ENCODE measurements at regions not wholly inside any gene's neighbourhood (a gene's known extent, or its start where the extent isn't known, plus 50 kb on each side); places are given as distances from the start of the nearest gene placed in this dataset.
"Not testable (repeated sequence)": the region's sequence is repeated elsewhere in the genome, so short reads cannot be mapped to it uniquely, and the experiment has no call there.

- Histone ChIP-seq H3K36me3 (ENCODE audit: insufficient read depth, insufficient read length, low read length) (no peaks in the 10 kb centered on the region), H3K9ac (ENCODE audit: insufficient read length, low read depth) (no peak overlapping the region), H3K27me3 (ENCODE audit: insufficient read depth, insufficient read length) (no peaks in the 10 kb centered on the region), H3K4me3 (ENCODE audit: insufficient read length, low read depth) (no peak overlapping the region), H3K9me3 (ENCODE audit: insufficient read depth, low read length) (no peaks in the 10 kb centered on the region), H3K4me1 (ENCODE audit: insufficient read depth, insufficient read length) (no peaks in the 10 kb centered on the region)
- TF ChIP-seq SUZ12 (IDR thresholded peaks at IDR 0.05; ENCODE audit: extremely low read depth, insufficient read depth, insufficient read length) = no peak
- TF ChIP-seq ZNF274 (IDR thresholded peaks at IDR 0.05; ENCODE audit: low read depth, low read length) = no peak
- no peak for TF ChIP-seq YY1 (IDR thresholded peaks at IDR 0.05; ENCODE audit: insufficient read depth, insufficient read length)
- no peak for DNase-seq (ENCODE audit: low read depth, low spot score)
Observed at GRCh38 chr17:54177606-54178308, 355.0 kb downstream of the KIF2B start.

- no peaks in the 10 kb centered on the region for H3K36me3 ChIP-seq (ENCODE audit: insufficient read depth, insufficient read length, low read length)
- no peak for TF ChIP-seq YY1 (IDR thresholded peaks at IDR 0.05; ENCODE audit: insufficient read depth, insufficient read length)
- TF ChIP-seq SUZ12 (IDR thresholded peaks at IDR 0.05; ENCODE audit: extremely low read depth, insufficient read depth, insufficient read length) = no peak
- TF ChIP-seq ZNF274 (IDR thresholded peaks at IDR 0.05; ENCODE audit: low read depth, low read length) = no peak
- H3K9me3 ChIP-seq (ENCODE audit: insufficient read depth, low read length) = no peaks in the 10 kb centered on the region
- H3K4me3 ChIP-seq (ENCODE audit: insufficient read length, low read depth) = no peak overlapping the region
- H3K4me1 ChIP-seq (ENCODE audit: insufficient read depth, insufficient read length) = no peaks in the 10 kb centered on the region
- no peak for DNase-seq (ENCODE audit: low read depth, low spot score)
- no peaks in the 10 kb centered on the region for H3K27me3 ChIP-seq (ENCODE audit: insufficient read depth, insufficient read length)
- no peak overlapping the region for H3K9ac ChIP-seq (ENCODE audit: insufficient read length, low read depth)
Observed at GRCh38 chr17:54180950-54181349, 358.2 kb downstream of the KIF2B start.

- Histone ChIP-seq H3K36me3 (ENCODE audit: insufficient read depth, insufficient read length, low read length) (no peaks in the 10 kb centered on the region), H3K4me3 (ENCODE audit: insufficient read length, low read depth) (no peak overlapping the region), H3K9ac (ENCODE audit: insufficient read length, low read depth) (no peak overlapping the region), H3K9me3 (ENCODE audit: insufficient read depth, low read length) (no peaks in the 10 kb centered on the region), H3K4me1 (ENCODE audit: insufficient read depth, insufficient read length) (no peaks in the 10 kb centered on the region), H3K27me3 (ENCODE audit: insufficient read depth, insufficient read length) (no peaks in the 10 kb centered on the region)
- no peak for TF ChIP-seq SUZ12 (IDR thresholded peaks at IDR 0.05; ENCODE audit: extremely low read depth, insufficient read depth, insufficient read length)
- no peak for TF ChIP-seq YY1 (IDR thresholded peaks at IDR 0.05; ENCODE audit: insufficient read depth, insufficient read length)
- TF ChIP-seq ZNF274 (IDR thresholded peaks at IDR 0.05; ENCODE audit: low read depth, low read length) = no peak
- DNase-seq (ENCODE audit: low read depth, low spot score) = no peak
Observed at GRCh38 chr17:54191261-54191660, 368.5 kb downstream of the KIF2B start.

GRCh38 chr17:54194268-54194667 is 371.5 kb downstream of the KIF2B start:
- TF ChIP-seq ZNF274 (IDR thresholded peaks at IDR 0.05; ENCODE audit: low read depth, low read length) (no peak), SUZ12 (IDR thresholded peaks at IDR 0.05; ENCODE audit: extremely low read depth, insufficient read depth, insufficient read length) (no peak), YY1 (IDR thresholded peaks at IDR 0.05; ENCODE audit: insufficient read depth, insufficient read length) (no peak)
- Histone ChIP-seq H3K9ac (ENCODE audit: insufficient read length, low read depth) (no peak overlapping the region), H3K9me3 (ENCODE audit: insufficient read depth, low read length) (no peaks in the 10 kb centered on the region), H3K27me3 (ENCODE audit: insufficient read depth, insufficient read length) (no peaks in the 10 kb centered on the region), H3K4me3 (ENCODE audit: insufficient read length, low read depth) (no peak overlapping the region), H3K36me3 (ENCODE audit: insufficient read depth, insufficient read length, low read length) (no peaks in the 10 kb centered on the region), H3K4me1 (ENCODE audit: insufficient read depth, insufficient read length) (no peaks in the 10 kb centered on the region)
- DNase-seq (ENCODE audit: low read depth, low spot score) = no peak

- H3K4me3 ChIP-seq (ENCODE audit: insufficient read length, low read depth) = no peak overlapping the region
- no peaks in the 10 kb centered on the region for H3K4me1 ChIP-seq (ENCODE audit: insufficient read depth, insufficient read length)
- no peaks in the 10 kb centered on the region for H3K27me3 ChIP-seq (ENCODE audit: insufficient read depth, insufficient read length)
- DNase-seq (ENCODE audit: low read depth, low spot score) = no peak
- TF ChIP-seq SUZ12 (IDR thresholded peaks at IDR 0.05; ENCODE audit: extremely low read depth, insufficient read depth, insufficient read length) = no peak
- no peaks in the 10 kb centered on the region for H3K36me3 ChIP-seq (ENCODE audit: insufficient read depth, insufficient read length, low read length)
- no peak overlapping the region for H3K9ac ChIP-seq (ENCODE audit: insufficient read length, low read depth)
- H3K9me3 ChIP-seq (ENCODE audit: insufficient read depth, low read length) = no peaks in the 10 kb centered on the region
Observed at GRCh38 chr17:54196751-54197150, 374.0 kb downstream of the KIF2B start.

GRCh38 chr17:54201380-54201779 is 378.7 kb downstream of the KIF2B start:
- not testable (repeated sequence) for H3K9me3 ChIP-seq (ENCODE audit: insufficient read depth, low read length); H3K9ac ChIP-seq (ENCODE audit: insufficient read length, low read depth); H3K27me3 ChIP-seq (ENCODE audit: insufficient read depth, insufficient read length); H3K4me3 ChIP-seq (ENCODE audit: insufficient read length, low read depth); H3K36me3 ChIP-seq (ENCODE audit: insufficient read depth, insufficient read length, low read length); H3K4me1 ChIP-seq (ENCODE audit: insufficient read depth, insufficient read length); DNase-seq (ENCODE audit: low read depth, low spot score)

GRCh38 chr17:54220829-54221228 is 398.1 kb downstream of the KIF2B start:
- no peak for DNase-seq (ENCODE audit: low read depth, low spot score)
- no peaks in the 10 kb centered on the region for H3K4me1 ChIP-seq (ENCODE audit: insufficient read depth, insufficient read length)
- no peaks in the 10 kb centered on the region for H3K27me3 ChIP-seq (ENCODE audit: insufficient read depth, insufficient read length)
- H3K9me3 ChIP-seq (ENCODE audit: insufficient read depth, low read length) = no peaks in the 10 kb centered on the region
- H3K4me3 ChIP-seq (ENCODE audit: insufficient read length, low read depth) = no peak overlapping the region
- no peak for TF ChIP-seq ZNF274 (IDR thresholded peaks at IDR 0.05; ENCODE audit: low read depth, low read length)
- no peak for TF ChIP-seq YY1 (IDR thresholded peaks at IDR 0.05; ENCODE audit: insufficient read depth, insufficient read length)
- TF ChIP-seq SUZ12 (IDR thresholded peaks at IDR 0.05; ENCODE audit: extremely low read depth, insufficient read depth, insufficient read length) = no peak
- H3K9ac ChIP-seq (ENCODE audit: insufficient read length, low read depth) = no peak overlapping the region
- H3K36me3 ChIP-seq (ENCODE audit: insufficient read depth, insufficient read length, low read length) = no peaks in the 10 kb centered on the region

GRCh38 chr17:54221499-54221898 is 398.8 kb downstream of the KIF2B start:
- TF ChIP-seq YY1 (IDR thresholded peaks at IDR 0.05; ENCODE audit: insufficient read depth, insufficient read length) (no peak), SUZ12 (IDR thresholded peaks at IDR 0.05; ENCODE audit: extremely low read depth, insufficient read depth, insufficient read length) (no peak), ZNF274 (IDR thresholded peaks at IDR 0.05; ENCODE audit: low read depth, low read length) (no peak)
- H3K9me3 ChIP-seq (ENCODE audit: insufficient read depth, low read length) = no peaks in the 10 kb centered on the region

More at GRCh38 chr17:54221499-54221898, 398.8 kb downstream of the KIF2B start:
- no peak for DNase-seq (ENCODE audit: low read depth, low spot score)
- Histone ChIP-seq H3K4me1 (ENCODE audit: insufficient read depth, insufficient read length) (no peaks in the 10 kb centered on the region), H3K36me3 (ENCODE audit: insufficient read depth, insufficient read length, low read length) (no peaks in the 10 kb centered on the region), H3K4me3 (ENCODE audit: insufficient read length, low read depth) (no peak overlapping the region), H3K9ac (ENCODE audit: insufficient read length, low read depth) (no peak overlapping the region), H3K27me3 (ENCODE audit: insufficient read depth, insufficient read length) (no peaks in the 10 kb centered on the region)
